WERI-Rb-1 (cell line): ENCODE measurements at regions not wholly inside any gene's neighbourhood (a gene's known extent, or its start where the extent isn't known, plus 50 kb on each side); places are given as distances from the start of the nearest gene placed in this dataset.
"Not testable (repeated sequence)": the region's sequence is repeated elsewhere in the genome, so short reads cannot be mapped to it uniquely, and the experiment has no call there.

Experiments
- DNase-seq: peaks from one replicate; pipeline ENCODE4 v3.0.0-alpha.2; 2020
- H3K27ac ChIP-seq: fragments of 250-450 bp; sonication (Bioruptor Pico); 2 replicates; pipeline ENCODE4 v1.5.1; 2020; ENCODE audit warnings: mild to moderate bottlenecking, moderate library complexity
- H3K27me3 ChIP-seq: fragments of 250-450 bp; sonication (Bioruptor Pico); 2 replicates; pipeline ENCODE4 v1.5.1; 2021; ENCODE audit warnings: mild to moderate bottlenecking, low read depth, moderate library complexity; ENCODE audit not compliant: insufficient read depth, severe bottlenecking
- H3K36me3 ChIP-seq: fragments of 250-450 bp; sonication (Bioruptor Pico); 2 replicates; pipeline ENCODE4 v1.5.1; 2020; ENCODE audit warnings: mild to moderate bottlenecking, moderate library complexity
- H3K4me3 ChIP-seq: 2 replicates; pipeline ENCODE4 v1.5.1; 2011; ENCODE audit warnings: low read depth, mild to moderate bottlenecking, control low read depth, low read length
- H3K9me3 ChIP-seq: fragments of 250-450 bp; sonication (Bioruptor Pico); 2 replicates; pipeline ENCODE4 v1.5.1; 2021; ENCODE audit warnings: mild to moderate bottlenecking, moderate library complexity; ENCODE audit not compliant: severe bottlenecking
- TF ChIP-seq, protein P1 (sequence below): IDR thresholded peaks from 2 replicates; pipeline ENCODE4 v1.5.1; 2011; ENCODE audit warnings: low read depth, mild to moderate bottlenecking, control low read depth, inconsistent platforms, low read length

DNA sequence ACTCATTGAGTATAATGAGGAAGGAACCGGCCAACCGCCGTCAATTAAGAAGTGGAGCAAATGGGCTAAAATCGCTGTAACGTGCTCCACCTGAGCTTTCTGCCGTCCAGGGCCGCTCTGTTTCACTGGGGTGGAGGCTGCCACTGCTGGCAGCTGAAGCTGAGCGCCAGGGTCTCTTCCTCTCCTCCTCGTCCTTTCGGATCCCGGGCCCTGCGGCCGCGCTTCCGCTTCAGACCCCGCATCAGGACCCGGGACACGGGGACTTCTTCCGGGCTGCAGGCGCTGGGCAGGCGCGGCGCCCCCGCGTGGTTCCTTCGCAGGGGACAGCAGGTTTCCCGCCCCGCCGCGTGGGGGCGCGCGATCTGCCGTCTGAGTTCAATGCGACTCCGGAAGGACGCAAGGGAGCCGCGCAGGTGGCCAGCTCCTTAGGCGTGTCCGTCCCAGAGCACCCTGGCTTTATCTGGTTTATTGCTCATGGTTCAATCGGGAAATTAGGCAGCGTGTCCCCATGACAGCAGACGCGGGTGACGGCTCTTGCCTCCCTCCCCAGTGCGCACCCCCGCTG is 519.8 kb downstream of the TRIML1 start:
- no peak overlapping the region for H3K4me3 ChIP-seq
- peaks cover 77% of the 10 kb centered on the region for H3K27me3 ChIP-seq
- H3K36me3 ChIP-seq, result no peaks in the 10 kb centered on the region
- H3K27ac ChIP-seq, result no peak overlapping the region
- TF ChIP-seq, protein P1, sequence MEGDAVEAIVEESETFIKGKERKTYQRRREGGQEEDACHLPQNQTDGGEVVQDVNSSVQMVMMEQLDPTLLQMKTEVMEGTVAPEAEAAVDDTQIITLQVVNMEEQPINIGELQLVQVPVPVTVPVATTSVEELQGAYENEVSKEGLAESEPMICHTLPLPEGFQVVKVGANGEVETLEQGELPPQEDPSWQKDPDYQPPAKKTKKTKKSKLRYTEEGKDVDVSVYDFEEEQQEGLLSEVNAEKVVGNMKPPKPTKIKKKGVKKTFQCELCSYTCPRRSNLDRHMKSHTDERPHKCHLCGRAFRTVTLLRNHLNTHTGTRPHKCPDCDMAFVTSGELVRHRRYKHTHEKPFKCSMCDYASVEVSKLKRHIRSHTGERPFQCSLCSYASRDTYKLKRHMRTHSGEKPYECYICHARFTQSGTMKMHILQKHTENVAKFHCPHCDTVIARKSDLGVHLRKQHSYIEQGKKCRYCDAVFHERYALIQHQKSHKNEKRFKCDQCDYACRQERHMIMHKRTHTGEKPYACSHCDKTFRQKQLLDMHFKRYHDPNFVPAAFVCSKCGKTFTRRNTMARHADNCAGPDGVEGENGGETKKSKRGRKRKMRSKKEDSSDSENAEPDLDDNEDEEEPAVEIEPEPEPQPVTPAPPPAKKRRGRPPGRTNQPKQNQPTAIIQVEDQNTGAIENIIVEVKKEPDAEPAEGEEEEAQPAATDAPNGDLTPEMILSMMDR, result 0 out of 2 replicates have a peak, but pooled peaks have one; percentile 11
- no peak for DNase-seq
- H3K9me3 ChIP-seq, result peaks cover 7% of the 10 kb centered on the region

- H3K27ac ChIP-seq, result no peak overlapping the region
- H3K36me3 ChIP-seq, result no peaks in the 10 kb centered on the region
- no peak overlapping the region for H3K4me3 ChIP-seq
- peaks cover 7% of the 10 kb centered on the region for H3K9me3 ChIP-seq
- H3K27me3 ChIP-seq, result peaks cover 86% of the 10 kb centered on the region
- TF ChIP-seq, protein P1, result no peak
- DNase-seq, result no peak
Observed at GRCh38 chr4:188660796-188661195, 521.6 kb downstream of the TRIML1 start.

GRCh38 chr4:188661502-188661901 is 522.3 kb downstream of the TRIML1 start:
- TF ChIP-seq, protein P1, result no peak
- H3K36me3 ChIP-seq, result no peaks in the 10 kb centered on the region
- H3K4me3 ChIP-seq, result no peak overlapping the region
- no peak overlapping the region for H3K27ac ChIP-seq
- H3K9me3 ChIP-seq, result peaks cover 7% of the 10 kb centered on the region
- H3K27me3 ChIP-seq, result peaks cover 89% of the 10 kb centered on the region
- no peak for DNase-seq

GRCh38 chr4:188663369-188663768 is 524.1 kb downstream of the TRIML1 start:
- TF ChIP-seq, protein P1, result no peak
- DNase-seq, result no peak
- Histone ChIP-seq H3K27ac (no peak overlapping the region), H3K36me3 (no peaks in the 10 kb centered on the region), H3K9me3 (peaks cover 5% of the 10 kb centered on the region), H3K27me3 (peaks cover 90% of the 10 kb centered on the region), H3K4me3 (no peak overlapping the region)

DNA sequence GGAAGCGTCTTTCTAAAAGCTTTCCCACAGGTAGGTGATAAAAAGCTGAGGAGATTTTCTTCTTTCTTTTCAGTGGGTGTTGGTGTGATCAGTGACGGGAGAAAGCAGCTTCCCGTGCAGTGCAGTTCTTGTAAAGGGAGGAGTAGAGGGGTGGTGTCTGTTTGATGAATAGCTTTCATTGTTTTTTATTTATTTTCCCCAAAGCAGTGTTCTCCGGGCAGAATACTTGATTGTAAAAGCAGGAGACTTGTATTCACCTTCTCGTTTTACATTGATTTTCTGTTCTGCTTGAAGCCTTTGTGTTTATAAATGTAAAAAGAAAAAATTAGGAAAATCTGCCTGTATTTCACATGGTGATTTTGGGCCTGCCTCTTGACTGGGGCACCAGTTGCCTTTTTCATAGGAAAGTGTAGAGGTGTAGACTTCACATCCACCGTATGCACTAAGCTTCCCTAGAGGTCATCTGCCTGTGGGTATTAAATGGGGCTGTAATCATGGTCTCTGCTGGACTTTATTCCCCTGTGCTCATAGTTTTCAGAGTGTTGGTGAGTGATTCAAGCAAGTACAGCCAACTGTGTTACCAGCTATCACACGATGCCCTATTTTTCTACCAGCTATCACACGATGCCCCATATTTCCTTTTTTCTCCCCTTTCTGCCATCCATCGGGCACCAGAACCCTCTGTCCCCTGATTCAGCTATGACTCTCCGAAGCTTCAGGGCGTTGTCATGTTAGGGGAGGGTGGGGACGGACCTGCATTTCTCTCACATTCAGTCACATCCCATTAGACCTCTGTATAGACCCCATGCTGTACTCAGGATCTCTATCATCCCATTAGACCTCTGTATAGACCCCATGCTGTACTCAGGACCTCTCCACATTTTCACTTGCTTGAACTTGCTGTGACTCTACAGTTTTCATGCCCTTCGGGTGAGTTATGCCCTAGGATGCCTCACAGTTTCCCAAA is 526.5 kb downstream of the TRIML1 start:
- no peak for DNase-seq
- Histone ChIP-seq H3K4me3 (no peak overlapping the region), H3K27me3 (peaks cover 88% of the 10 kb centered on the region), H3K36me3 (no peaks in the 10 kb centered on the region), H3K9me3 (no peaks in the 10 kb centered on the region), H3K27ac (no peak overlapping the region)
- TF ChIP-seq, protein P1, result no peak

- peaks cover 50% of the 10 kb centered on the region for H3K27me3 ChIP-seq
- H3K27ac ChIP-seq, DNase-seq, H3K9me3 ChIP-seq, H3K4me3 ChIP-seq, H3K36me3 ChIP-seq: not testable (repeated sequence)
Observed at GRCh38 chr4:188678691-188679090, 539.5 kb downstream of the TRIML1 start.
